GM19372 (cell line): ENCODE measurements at regions not wholly inside any gene's neighbourhood (a gene's known extent, or its start where the extent isn't known, plus 50 kb on each side); places are given as distances from the start of the nearest gene placed in this dataset.
"Not testable (repeated sequence)": the region's sequence is repeated elsewhere in the genome, so short reads cannot be mapped to it uniquely, and the experiment has no call there.

Experiments
- ATAC-seq: cut with Tn5 transposase; IDR thresholded peaks from one replicate; pipeline ENCODE4 v1.9.1; 2021; ENCODE audit warnings: mild to moderate bottlenecking, low read depth, moderate library complexity; ENCODE audit not compliant: unreplicated experiment

- no peak for ATAC-seq
Observed at GRCh38 chr15:81643771-81644170, 269.8 kb upstream of the TMC3 start.

GRCh38 chr15:81642451-81642990 lies 268.5 kb upstream of the TMC3 start:
- no peak for ATAC-seq

DNA sequence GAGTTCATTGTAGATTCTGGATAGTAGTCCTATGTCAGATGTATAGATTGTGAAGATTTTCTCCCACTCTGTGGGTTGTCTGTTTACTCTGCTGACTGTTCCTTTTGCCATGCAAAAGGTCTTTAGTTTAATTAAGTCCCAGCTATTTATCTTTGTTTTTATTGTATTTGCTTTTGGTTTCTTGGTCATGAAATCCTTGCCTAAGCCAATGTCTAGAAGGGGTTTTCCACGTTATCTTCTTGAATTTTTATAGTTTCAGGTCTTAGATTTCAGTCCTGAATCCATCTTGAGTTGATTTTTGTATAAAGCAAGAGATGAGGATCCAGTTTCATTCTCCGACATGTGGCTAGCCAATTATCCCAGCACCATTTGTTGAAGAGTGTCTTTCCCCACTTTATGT lies 262.1 kb upstream of the TMC3 start:
- not testable (repeated sequence) for ATAC-seq

GRCh38 chr15:81633889-81634288 lies 259.9 kb upstream of the TMC3 start:
- ATAC-seq = no peak

- ATAC-seq = no peak
Observed at GRCh38 chr15:81625896-81626295, 251.9 kb upstream of the TMC3 start.

GRCh38 chr15:81619002-81619401 lies 245.0 kb upstream of the TMC3 start:
- no peak for ATAC-seq

DNA sequence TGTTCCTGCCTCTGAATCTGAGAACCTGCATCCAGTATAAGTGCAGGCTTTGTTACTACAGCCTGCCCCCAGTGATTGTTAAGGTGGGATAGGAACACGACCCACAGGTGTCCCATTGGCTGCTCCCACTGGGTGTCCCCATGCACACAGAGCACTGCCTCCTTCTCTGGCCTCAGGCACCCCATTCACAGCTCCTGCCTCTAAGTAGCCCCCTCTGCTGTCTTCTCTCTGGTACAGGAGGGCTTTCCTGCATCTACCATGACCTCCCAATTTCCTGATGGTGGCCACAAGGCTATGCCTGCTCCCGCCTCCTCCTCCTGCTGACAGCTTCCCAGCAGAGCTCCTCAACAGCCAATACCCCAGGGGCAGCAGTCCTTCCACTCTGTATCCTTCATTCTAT lies 238.6 kb upstream of the TMC3 start:
- ATAC-seq = no peak

DNA sequence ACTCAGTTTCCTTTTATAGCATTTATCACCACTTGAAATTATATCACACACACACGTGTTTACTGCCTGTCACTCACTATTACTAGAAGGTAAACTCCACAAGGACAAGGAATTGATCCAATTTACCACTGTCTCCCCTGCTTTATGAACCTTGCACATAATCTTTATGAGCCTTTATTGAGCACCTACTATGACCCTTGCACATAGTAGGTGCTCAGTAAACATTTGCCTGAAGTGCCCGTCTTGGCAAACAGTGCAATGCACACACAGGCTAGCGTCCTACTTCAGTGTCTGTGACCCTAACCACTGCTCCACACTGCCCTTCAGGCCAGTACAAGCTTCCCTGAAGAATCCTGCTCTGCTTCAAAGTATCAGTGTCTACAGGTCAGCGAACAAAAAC lies 237.7 kb upstream of the TMC3 start:
- no peak for ATAC-seq

GRCh38 chr15:81608309-81608829 lies 234.4 kb upstream of the TMC3 start:
- no peak for ATAC-seq

GRCh38 chr15:81604713-81605112 lies 230.7 kb upstream of the TMC3 start:
- ATAC-seq = no peak

- ATAC-seq = no peak
Observed at GRCh38 chr15:81596159-81596865, 222.3 kb upstream of the TMC3 start.

- ATAC-seq = no peak
Observed at GRCh38 chr15:81595752-81596151, 221.7 kb upstream of the TMC3 start.

GRCh38 chr15:81589671-81590070 lies 215.7 kb upstream of the TMC3 start:
- no peak for ATAC-seq

- no peak for ATAC-seq
Observed at GRCh38 chr15:81575436-81576123, 201.6 kb upstream of the TMC3 start.

DNA sequence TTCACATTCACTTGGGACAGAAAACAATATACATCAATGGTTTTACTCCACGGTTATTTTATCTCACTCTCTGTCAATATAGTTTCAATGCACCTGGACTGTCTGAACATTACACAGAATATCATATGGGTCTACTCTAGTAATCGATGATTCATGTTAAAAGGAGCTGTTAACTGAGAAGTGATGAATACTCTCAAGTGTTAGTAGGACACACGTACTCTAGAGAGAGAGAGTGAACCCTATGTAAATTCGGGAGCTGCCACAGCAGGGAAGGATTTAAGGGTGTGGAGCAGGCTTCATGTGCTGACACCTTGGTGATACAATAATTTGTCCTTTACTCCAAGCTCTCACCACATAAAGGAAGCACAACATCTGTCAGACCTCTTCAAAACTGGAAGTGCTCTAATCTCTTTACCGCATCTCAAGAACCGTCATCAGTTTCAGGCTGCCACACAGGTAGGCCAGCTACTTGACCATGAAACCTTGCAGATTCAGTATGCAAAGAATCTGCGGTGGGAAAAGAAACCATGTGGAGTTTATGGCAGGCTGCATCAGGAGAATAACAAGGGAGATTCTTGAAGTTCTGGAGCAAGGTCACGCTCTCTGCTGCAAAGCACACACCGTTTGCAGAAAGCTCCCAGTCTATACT lies 199.2 kb upstream of the TMC3 start:
- ATAC-seq = no peak

DNA sequence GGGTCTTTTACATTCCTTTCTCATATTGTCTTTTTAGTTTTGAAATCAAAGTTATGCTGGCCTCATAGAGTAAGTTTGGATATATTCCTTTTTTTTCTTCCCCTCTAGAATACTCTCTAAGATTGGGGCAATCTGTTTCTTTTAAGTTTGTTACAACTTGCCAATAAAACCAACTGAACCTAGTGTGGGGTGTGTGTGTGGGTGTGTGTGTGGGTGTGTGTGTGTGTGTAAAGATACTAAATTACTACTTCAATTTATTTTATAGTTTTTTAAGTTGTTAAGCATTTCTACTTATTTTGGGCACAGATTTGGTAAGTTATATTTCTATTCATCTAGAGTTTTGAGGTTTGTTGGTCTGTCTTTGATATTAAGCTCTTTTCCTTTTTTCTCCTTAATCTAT lies 198.2 kb upstream of the TMC3 start:
- ATAC-seq = no peak

DNA sequence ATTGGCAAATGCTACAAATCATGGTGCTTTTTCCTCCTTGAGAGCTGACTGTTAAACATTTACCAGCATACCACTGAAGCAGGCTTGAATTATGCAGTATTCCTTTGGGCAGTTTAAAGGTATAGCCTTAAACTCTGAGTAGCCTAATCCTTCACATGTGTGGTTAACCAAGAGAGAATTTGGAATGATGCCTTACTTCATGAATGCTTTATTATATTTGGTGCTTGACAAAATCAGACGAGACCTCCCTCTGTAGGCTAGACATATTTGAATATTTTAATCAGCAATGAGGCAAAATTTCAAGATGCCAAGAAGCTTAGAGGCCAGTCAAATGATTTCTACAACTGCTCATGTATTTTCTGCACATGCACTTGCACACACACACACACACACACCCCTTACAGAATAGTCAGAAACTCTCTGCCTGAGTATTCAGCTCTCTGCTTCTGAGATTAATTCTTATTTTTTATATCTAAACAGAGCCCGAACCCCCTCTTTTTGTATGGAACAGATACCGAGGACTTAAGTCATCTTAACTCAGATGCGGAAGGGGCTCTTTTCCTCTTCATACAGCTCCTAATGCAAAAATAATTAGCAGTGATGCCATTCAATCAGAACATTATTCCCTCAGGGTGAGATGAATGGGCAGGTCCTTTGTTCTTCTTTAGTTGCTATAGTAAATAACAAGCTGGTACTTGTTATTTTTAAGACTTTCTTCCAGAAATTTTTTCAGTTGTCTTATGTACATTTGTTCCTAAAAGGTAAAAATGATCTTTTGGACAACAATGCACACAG lies 195.5 kb upstream of the TMC3 start:
- ATAC-seq = no peak

- no peak for ATAC-seq
Observed at GRCh38 chr15:81567924-81568323, 193.9 kb upstream of the TMC3 start.

GRCh38 chr15:81562986-81563385 lies 189.0 kb upstream of the TMC3 start:
- no peak for ATAC-seq

- no peak for ATAC-seq
Observed at GRCh38 chr15:81560405-81560804, 186.4 kb upstream of the TMC3 start.
